ENCODE measurements at regions not wholly inside any gene's neighbourhood (a gene's known extent, or its start where the extent isn't known, plus 50 kb on each side); places are given as distances from the start of the nearest gene placed in this dataset.

- intact Hi-C loops (cut with DNase I; ENCODE audit: low total_unique reads) = no loop called here
- H3K4me1 ChIP-seq = no peaks in the 10 kb centered on the region
- no peak overlapping the region for H3K27ac ChIP-seq
- H3K9me3 ChIP-seq = no peaks in the 10 kb centered on the region
- TF ChIP-seq, protein P1, sequence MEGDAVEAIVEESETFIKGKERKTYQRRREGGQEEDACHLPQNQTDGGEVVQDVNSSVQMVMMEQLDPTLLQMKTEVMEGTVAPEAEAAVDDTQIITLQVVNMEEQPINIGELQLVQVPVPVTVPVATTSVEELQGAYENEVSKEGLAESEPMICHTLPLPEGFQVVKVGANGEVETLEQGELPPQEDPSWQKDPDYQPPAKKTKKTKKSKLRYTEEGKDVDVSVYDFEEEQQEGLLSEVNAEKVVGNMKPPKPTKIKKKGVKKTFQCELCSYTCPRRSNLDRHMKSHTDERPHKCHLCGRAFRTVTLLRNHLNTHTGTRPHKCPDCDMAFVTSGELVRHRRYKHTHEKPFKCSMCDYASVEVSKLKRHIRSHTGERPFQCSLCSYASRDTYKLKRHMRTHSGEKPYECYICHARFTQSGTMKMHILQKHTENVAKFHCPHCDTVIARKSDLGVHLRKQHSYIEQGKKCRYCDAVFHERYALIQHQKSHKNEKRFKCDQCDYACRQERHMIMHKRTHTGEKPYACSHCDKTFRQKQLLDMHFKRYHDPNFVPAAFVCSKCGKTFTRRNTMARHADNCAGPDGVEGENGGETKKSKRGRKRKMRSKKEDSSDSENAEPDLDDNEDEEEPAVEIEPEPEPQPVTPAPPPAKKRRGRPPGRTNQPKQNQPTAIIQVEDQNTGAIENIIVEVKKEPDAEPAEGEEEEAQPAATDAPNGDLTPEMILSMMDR (IDR thresholded peaks at IDR 0.05) = no peak
- TF ChIP-seq POLR2A (IDR thresholded peaks at IDR 0.05) = no peak
- H3K4me3 ChIP-seq = no peak overlapping the region
- DNase-seq = no peak
- H3K36me3 ChIP-seq = no peaks in the 10 kb centered on the region
- no peaks in the 10 kb centered on the region for H3K27me3 ChIP-seq
Observed at GRCh38 chr6:144749263-144749662, 464.1 kb downstream of the UTRN start.

- Histone ChIP-seq H3K27ac (no peak overlapping the region), H3K4me1 (no peaks in the 10 kb centered on the region), H3K4me3 (no peak overlapping the region), H3K36me3 (no peaks in the 10 kb centered on the region), H3K27me3 (no peaks in the 10 kb centered on the region), H3K9me3 (no peaks in the 10 kb centered on the region)
- intact Hi-C loops (cut with DNase I; ENCODE audit: low total_unique reads) = no loop called here
- no peak for TF ChIP-seq POLR2A (IDR thresholded peaks at IDR 0.05)
- TF ChIP-seq, protein P1 (IDR thresholded peaks at IDR 0.05) = no peak
- DNase-seq = no peak
Observed at GRCh38 chr6:144753023-144753705, 468.0 kb downstream of the UTRN start.

GRCh38 chr6:144756469-144756868 lies 471.3 kb downstream of the UTRN start:
- no peak overlapping the region for H3K27ac ChIP-seq
- H3K4me1 ChIP-seq = no peaks in the 10 kb centered on the region
- no peaks in the 10 kb centered on the region for H3K36me3 ChIP-seq
- intact Hi-C loops (cut with DNase I; ENCODE audit: low total_unique reads) = no loop called here
- no peaks in the 10 kb centered on the region for H3K27me3 ChIP-seq
- TF ChIP-seq, protein P1 (IDR thresholded peaks at IDR 0.05) = no peak
- TF ChIP-seq POLR2A (IDR thresholded peaks at IDR 0.05) = no peak
- no peaks in the 10 kb centered on the region for H3K9me3 ChIP-seq
- DNase-seq = no peak
- no peak overlapping the region for H3K4me3 ChIP-seq

DNA sequence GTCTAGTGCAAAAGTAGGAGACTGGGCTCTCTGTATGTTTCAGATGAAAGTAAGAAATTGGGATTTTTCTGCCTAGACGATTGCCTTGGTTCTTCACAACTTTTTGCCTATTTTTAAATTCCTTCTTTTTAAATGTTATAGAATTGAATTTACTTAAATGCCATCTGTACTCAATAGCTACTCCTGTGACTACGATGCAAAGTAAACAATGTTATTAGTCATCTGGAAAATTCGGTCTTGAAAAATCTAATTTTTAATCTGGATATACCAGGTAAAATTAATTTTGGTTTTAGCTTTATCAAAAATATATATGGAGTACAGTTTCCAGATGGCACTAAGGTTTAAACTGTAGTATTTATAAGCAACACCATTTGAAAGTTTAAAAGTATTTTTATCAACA lies 472.2 kb downstream of the UTRN start:
- no peaks in the 10 kb centered on the region for H3K36me3 ChIP-seq
- no peaks in the 10 kb centered on the region for H3K4me1 ChIP-seq
- intact Hi-C loops (cut with DNase I; ENCODE audit: low total_unique reads) = no loop called here
- TF ChIP-seq, protein P1 (IDR thresholded peaks at IDR 0.05) = no peak
- TF ChIP-seq POLR2A (IDR thresholded peaks at IDR 0.05) = no peak
- no peak overlapping the region for H3K27ac ChIP-seq
- DNase-seq = no peak
- H3K27me3 ChIP-seq = no peaks in the 10 kb centered on the region
- no peak overlapping the region for H3K4me3 ChIP-seq
- no peaks in the 10 kb centered on the region for H3K9me3 ChIP-seq

DNA sequence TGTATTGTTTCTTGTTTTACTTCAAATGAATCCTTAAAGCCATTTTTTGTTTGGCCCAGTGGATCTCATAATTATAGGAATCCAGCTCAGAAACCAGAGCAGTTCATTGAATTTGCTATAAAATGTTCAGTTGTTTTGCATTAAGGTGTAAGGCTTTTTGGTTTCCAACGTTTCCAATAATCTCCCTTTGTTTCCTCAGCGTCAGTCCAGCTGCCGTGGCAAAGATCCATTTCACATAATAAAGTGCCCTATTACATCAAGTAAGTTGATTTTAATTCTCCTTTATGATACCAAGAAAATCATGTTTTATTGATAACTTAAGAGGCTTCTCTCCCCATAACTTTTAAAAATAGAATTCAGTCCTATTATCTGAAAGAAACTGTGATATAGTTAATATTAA lies 472.6 kb downstream of the UTRN start:
- H3K4me1 ChIP-seq = no peaks in the 10 kb centered on the region
- no peaks in the 10 kb centered on the region for H3K9me3 ChIP-seq
- no peaks in the 10 kb centered on the region for H3K36me3 ChIP-seq
- DNase-seq = no peak
- H3K4me3 ChIP-seq = no peak overlapping the region
- intact Hi-C loops (cut with DNase I; ENCODE audit: low total_unique reads) = no loop called here
- no peaks in the 10 kb centered on the region for H3K27me3 ChIP-seq
- H3K27ac ChIP-seq = no peak overlapping the region
- TF ChIP-seq, protein P1 (IDR thresholded peaks at IDR 0.05) = no peak
- no peak for TF ChIP-seq POLR2A (IDR thresholded peaks at IDR 0.05)
